H7 (cell line): ENCODE measurements at regions not wholly inside any gene's neighbourhood (a gene's known extent, or its start where the extent isn't known, plus 50 kb on each side); places are given as distances from the start of the nearest gene placed in this dataset.

ENCODE experiments used
- DNase-seq: peaks from one replicate; pipeline ENCODE4 v3.0.0; 2012
- H3K27me3 ChIP-seq: 2 replicates; pipeline ENCODE4 v1.6.0; 2011; ENCODE audit warnings: mild to moderate bottlenecking, low read length; ENCODE audit not compliant: control insufficient read depth, insufficient read depth
- H3K36me3 ChIP-seq: replicated peaks from 2 replicates; pipeline ENCODE4 v1.5.1; 2011; ENCODE audit warnings: low read length; ENCODE audit not compliant: control insufficient read depth, insufficient read depth
- H3K4me3 ChIP-seq: 2 replicates; pipeline ENCODE4 v1.5.1; 2011; ENCODE audit warnings: low read depth, mild to moderate bottlenecking, control low read depth, low read length, moderate library complexity; ENCODE audit not compliant: insufficient read depth

DNA sequence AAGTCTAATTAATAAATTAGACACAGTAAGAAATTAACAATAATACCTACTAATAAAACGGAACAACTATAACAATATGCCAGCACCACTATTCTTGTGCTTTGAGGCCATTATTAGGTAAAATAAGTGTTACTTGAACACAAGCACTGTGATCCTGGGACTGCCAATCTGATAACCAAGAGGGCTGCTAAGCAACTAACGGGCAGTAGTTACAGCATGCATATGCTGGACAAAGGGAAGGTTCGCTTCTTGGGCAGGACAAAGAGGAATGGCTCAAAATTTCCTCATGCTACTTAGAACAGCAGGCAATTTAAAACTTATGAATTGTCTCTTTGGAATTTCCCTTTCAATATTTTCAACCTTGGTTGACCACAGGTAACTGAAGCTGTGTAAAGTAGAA is 718.6 kb downstream of the SORCS3 start:
- Histone ChIP-seq H3K27me3 (no peaks in the 10 kb centered on the region), H3K4me3 (no peak overlapping the region), H3K36me3 (no peaks in the 10 kb centered on the region)
- DNase-seq: no peak

DNA sequence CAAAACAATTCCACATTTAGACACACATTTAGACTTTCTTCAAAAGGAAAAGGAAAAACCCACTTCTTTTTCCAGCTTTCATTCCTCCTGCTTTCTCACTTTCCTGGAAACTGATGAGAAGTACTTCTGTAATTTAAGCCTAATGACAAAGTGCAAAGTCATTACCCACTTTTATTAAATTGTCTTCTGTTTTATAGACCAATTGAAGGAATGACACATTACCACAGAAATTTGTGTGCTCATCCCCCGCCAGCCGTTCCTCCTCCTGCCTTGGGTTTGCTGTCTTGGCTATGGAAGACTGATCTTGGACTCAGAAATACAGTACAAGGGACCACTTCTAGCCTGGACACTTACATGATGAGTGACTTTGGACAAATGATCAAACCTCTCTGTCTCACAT is 717.8 kb downstream of the SORCS3 start:
- no peak for DNase-seq
- Histone ChIP-seq H3K27me3 (no peaks in the 10 kb centered on the region), H3K36me3 (no peaks in the 10 kb centered on the region), H3K4me3 (no peak overlapping the region)

DNA sequence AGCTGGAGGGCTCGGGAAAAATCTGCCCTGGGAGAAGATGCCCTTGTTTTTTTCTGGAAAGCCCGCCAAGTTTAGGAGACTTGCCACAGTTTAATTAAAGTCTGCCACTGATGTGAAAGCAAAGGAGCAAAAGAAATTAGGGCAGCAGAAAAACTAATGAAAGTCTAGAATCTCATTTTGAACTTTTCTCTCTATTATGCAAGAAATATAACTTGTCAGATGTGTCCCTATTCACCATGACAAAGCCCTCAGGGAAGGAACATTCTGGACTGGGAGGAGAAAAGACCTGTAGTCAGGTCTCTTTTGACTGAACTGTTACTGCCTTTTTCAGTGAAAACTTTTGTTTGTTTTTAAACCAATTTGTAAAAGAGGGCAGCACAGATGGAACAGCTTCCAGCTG is 715.5 kb downstream of the SORCS3 start:
- H3K27me3 ChIP-seq: no peaks in the 10 kb centered on the region
- no peak overlapping the region for H3K4me3 ChIP-seq

DNA sequence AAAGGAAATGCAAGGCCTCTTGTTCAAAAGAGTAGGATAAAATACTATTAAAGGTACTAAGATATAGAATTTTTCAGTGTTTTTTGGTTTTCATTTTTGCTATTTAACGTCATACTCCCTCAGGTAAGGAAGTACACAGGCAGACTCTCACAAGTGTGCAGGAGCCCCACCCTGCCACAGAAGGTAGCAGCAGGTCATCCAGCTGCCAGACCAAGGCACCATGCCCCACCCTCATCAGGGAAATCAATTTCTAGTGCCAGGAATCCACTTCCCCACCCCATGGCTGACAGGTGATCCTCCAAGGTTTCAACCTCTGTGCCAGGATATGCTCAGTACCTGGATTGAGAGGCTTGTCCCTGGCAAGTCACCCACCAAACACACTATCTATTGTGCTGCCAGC is 712.9 kb downstream of the SORCS3 start:
- no peaks in the 10 kb centered on the region for H3K27me3 ChIP-seq
- H3K36me3 ChIP-seq: no peaks in the 10 kb centered on the region
- no peak overlapping the region for H3K4me3 ChIP-seq
- DNase-seq: no peak

More for the DNA sequence above, 715.5 kb downstream of the SORCS3 start:
- H3K36me3 ChIP-seq: no peaks in the 10 kb centered on the region
- no peak for DNase-seq

DNA sequence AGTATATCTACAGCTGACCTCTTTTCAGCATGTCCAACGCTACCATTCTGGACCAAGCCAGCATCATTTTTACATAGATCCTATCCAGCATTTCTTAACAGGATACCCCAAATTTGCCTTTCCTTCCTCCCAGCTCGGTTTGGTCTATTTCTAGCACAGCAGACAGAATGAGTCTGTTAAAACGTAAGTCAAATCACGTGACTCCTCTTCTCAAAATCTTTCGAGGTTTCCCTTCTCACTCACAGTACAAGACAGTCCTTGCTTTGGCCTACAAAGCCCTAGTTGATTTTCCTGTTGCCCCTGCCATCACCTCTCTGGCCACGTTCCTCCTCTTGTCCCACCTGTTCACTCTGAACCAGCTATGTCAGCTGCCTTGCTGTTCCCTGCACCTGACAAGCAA is 711.7 kb downstream of the SORCS3 start:
- Histone ChIP-seq H3K36me3 (no peaks in the 10 kb centered on the region), H3K4me3 (no peak overlapping the region), H3K27me3 (no peaks in the 10 kb centered on the region)
- no peak for DNase-seq

DNA sequence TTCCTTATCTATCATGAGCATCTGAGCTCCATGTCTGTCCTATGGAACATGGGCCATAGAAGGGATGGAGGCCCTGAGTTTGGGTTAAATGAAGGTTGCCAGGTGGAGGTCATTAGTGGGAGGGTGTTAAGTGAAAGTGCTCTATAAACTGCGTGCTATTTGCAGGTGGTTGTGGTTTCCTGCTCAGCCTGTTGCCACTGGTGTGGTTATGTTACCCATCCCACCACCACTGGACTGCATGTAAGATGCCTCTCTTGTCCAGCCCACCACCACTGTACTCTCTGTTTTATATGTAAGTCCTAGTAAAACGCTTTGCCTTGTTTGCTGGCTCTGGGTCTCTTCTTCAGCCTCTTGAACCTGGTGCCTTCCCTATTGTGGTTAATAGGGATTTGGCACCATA is 711.2 kb downstream of the SORCS3 start:
- Histone ChIP-seq H3K36me3 (no peaks in the 10 kb centered on the region), H3K27me3 (no peaks in the 10 kb centered on the region), H3K4me3 (no peak overlapping the region)
- no peak for DNase-seq

DNA sequence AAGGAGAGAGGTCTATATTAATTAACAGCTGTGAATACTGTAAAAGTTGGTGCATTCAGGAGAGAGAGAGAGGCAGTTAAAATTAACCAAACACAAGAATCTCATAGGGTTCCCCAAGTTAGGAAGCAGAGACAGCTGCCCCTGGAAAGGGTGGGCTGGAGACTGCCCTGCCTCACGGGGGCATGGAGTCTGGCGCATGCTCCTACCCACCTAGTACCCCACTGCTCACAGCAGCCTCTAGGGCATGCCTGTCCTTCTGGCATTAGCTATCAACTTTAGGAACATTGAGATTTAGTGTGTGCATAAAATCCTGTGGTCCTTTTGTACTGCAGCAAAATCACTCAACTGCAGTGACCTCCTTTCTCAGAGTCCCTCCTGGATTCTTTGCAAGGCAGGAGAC is 710.1 kb downstream of the SORCS3 start:
- no peak overlapping the region for H3K4me3 ChIP-seq
- no peak for DNase-seq
- H3K27me3 ChIP-seq: no peaks in the 10 kb centered on the region
- H3K36me3 ChIP-seq: no peaks in the 10 kb centered on the region

DNA sequence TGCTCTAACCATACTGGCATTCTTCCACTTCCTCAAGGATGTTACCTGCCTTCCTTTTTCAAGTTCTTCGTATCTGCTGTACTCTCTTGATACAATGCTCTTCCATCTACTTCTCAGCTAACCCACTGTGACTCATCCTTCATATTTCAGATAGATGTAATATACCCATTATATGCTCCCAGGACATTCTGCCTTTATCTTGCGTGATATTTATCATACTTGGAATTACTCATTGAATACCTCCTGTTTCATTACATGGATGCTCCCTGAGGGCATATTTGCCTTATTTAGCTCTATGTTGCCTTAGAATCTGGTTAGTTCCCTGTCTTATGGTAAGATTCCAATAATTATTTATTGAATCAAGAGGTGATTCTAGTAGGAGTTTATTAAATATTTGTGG is 706.4 kb downstream of the SORCS3 start:
- no peaks in the 10 kb centered on the region for H3K27me3 ChIP-seq
- no peaks in the 10 kb centered on the region for H3K36me3 ChIP-seq
- DNase-seq: no peak
- no peak overlapping the region for H3K4me3 ChIP-seq

DNA sequence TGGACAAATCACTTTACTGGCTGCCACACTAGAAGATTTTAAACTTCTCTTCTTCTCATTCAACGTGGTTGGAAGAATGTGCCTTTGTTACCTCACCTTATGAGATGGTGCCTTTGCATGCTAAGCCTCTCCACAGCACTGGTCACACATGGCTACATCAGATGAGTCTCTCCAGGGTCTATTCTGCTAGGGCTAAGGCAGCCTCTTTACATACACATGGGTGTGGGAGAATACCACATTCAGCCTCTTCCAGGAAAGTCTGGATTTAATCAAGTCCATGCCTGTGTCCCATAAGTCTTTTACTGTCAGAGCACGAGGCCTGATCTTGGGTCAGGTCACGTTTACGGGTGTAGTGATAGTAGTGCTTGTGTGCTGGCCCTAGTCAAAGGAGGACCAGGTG is 701.5 kb downstream of the SORCS3 start:
- H3K27me3 ChIP-seq: no peaks in the 10 kb centered on the region

DNA sequence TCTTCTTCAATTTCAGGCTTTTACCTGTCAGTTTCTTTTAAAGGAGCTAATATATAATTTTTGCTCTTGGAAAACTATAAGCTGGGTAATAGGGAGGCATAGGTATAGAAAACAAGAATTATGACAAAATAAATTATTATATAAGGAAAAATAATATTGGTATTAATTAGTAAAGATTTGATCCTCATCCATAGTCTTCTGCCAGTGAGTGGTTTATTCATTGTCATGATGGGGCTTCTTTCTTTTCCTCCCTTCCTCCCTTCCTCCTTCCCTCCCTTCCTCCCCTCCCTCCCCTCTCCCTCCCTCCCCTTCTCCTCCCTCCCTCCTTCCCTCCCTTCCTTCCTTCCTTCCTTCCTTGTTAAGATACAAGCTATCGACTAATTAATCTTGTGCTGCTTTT is 698.6 kb downstream of the SORCS3 start:
- no peak for DNase-seq
- no peaks in the 10 kb centered on the region for H3K27me3 ChIP-seq
- no peak overlapping the region for H3K4me3 ChIP-seq
- H3K36me3 ChIP-seq: no peaks in the 10 kb centered on the region

More for the DNA sequence above, 701.5 kb downstream of the SORCS3 start:
- Histone ChIP-seq H3K36me3 (no peaks in the 10 kb centered on the region), H3K4me3 (no peak overlapping the region)
- DNase-seq: no peak

DNA sequence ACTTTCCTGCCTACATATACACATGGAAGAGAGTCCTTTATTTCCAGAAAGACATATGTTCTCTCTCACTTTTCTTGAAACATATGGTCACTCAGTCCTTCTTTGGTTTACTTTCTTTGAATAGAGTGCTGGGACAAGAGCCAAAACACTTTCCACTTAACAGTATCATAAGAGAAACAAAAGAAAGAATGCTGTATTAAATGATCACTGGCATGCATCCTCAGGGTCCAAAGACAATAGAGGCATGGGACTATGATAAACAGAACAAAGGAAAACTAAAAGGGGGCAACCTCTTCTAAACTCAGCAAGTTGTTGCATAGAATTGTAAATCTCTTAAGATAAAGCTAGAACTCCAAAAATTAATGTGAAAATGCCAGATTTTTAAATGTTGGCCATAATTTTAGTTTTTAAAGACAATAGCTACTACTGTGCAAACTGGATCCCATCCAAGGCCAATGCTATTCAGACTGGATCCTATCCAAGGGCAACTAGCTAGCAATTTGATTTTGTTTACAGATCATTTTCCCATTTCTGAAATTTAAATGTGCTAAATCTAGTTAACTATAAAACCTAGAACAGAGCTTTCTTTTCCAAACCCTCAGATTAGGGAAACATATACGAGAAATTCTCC is 687.5 kb downstream of the SORCS3 start:
- H3K27me3 ChIP-seq: no peaks in the 10 kb centered on the region
- no peaks in the 10 kb centered on the region for H3K36me3 ChIP-seq
- no peak for DNase-seq
- no peak overlapping the region for H3K4me3 ChIP-seq
